HepG2 (cell line): ENCODE measurements at regions not wholly inside any gene's neighbourhood (a gene's known extent, or its start where the extent isn't known, plus 50 kb on each side); places are given as distances from the start of the nearest gene placed in this dataset.

Experiments used
- ATAC-seq: fragments of 200-7000 bp; cut with Tn5 transposase; 3 replicates; pipeline ENCODE4 v1.9.1; 2020; ENCODE audit warnings: mild to moderate bottlenecking, moderate library complexity
- BruUV-seq: library from RNA; stranded (reverse); fragments of 400-500 nt; replicated peaks from 2 replicates; lab custom pipeline; 2021; lab: Mats Ljungman, UMichigan
- CTCF ChIA-PET: fragments of 300-600 bp; formaldehyde crosslinking; extraction: SDS; loops from one replicate; lab custom pipeline; 2021; ENCODE audit warnings: low total read pairs, inconsistent platforms, low intra/inter-chr PET ratio; lab: Yijun Ruan, JAX
- POLR2A ChIA-PET: fragments of 350-600 bp; sonication (Branson Sonifier 250); formaldehyde crosslinking; loops from one replicate; lab custom pipeline; 2020; ENCODE audit warnings: antibody characterized with exemption, inconsistent platforms; lab: Yijun Ruan, JAX
- DNase-seq: peaks from one replicate; pipeline ENCODE4 v3.0.0-alpha.2; 2015; ENCODE audit warnings: low spot score
- FAIRE-seq: peaks from 3 replicates; lab custom pipeline; 2011; peaks lifted over from hg19 to GRCh38; lab: Jason Lieb, UNC
- H2AFZ ChIP-seq: one replicate; pipeline ENCODE4 v1.6.1; 2011; ENCODE audit warnings: low read length, inconsistent platforms
- H3K27ac ChIP-seq: fragments of 300-600 bp; 3 replicates; pipeline ENCODE4 v1.8.0; 2011; ENCODE audit warnings: mixed run types, mild to moderate bottlenecking, mixed read lengths, low read length, inconsistent platforms; ENCODE audit not compliant: insufficient read depth; ENCODE audit errors: extremely low read length
- H3K27me3 ChIP-seq, 2 experiments: fragments of 200-600 bp in 1 of 2; 2 replicates in 1 of 2; 3 replicates in 1 of 2; pipeline versions ENCODE4 v1.6.0 to v1.8.0; 2011; ENCODE audit warnings: low read length in 2 of 2, mild to moderate bottlenecking in 2 of 2, moderate library complexity in 2 of 2, inconsistent platforms in 1 of 2; ENCODE audit not compliant: insufficient read depth in 2 of 2, control insufficient read depth in 1 of 2
- H3K36me3 ChIP-seq, 2 experiments: fragments of 200-600 bp in 1 of 2; replicated peaks in 1 of 2; 2 replicates in 1 of 2; 3 replicates in 1 of 2; pipeline versions ENCODE4 v1.5.1 to v1.8.0; 2011; ENCODE audit warnings: low read length in 2 of 2, inconsistent platforms in 1 of 2; ENCODE audit not compliant: insufficient read depth in 2 of 2, control insufficient read depth in 1 of 2
- H3K4me1 ChIP-seq: 2 replicates; pipeline ENCODE4 v1.5.1; 2012; ENCODE audit warnings: low read length, inconsistent platforms; ENCODE audit not compliant: insufficient read depth
- H3K4me2 ChIP-seq: 2 replicates; pipeline ENCODE4 v1.6.0; 2011; ENCODE audit warnings: low read depth, low read length, inconsistent platforms
- H3K4me3 ChIP-seq, 3 experiments: fragments of 200-600 bp in 1 of 3; sonication (generic), shearing (Covaris generic) in 1 of 3; replicated peaks in 1 of 3; 2 replicates each; pipeline ENCODE4 v1.5.1; 2011 to 2016; ENCODE audit warnings: low read length in 3 of 3, inconsistent platforms in 2 of 3, low read depth in 2 of 3, mild to moderate bottlenecking in 2 of 3, control low read depth in 1 of 3, mixed read lengths in 1 of 3; ENCODE audit not compliant: insufficient read depth in 1 of 3
- H3K79me2 ChIP-seq: one replicate; pipeline ENCODE4 v1.6.1; 2011; ENCODE audit warnings: low read length, inconsistent platforms; ENCODE audit not compliant: insufficient read depth
- H3K9ac ChIP-seq: 2 replicates; pipeline ENCODE4 v1.6.0; 2011; ENCODE audit warnings: mild to moderate bottlenecking, low read depth, low read length, inconsistent platforms; ENCODE audit not compliant: insufficient read depth
- H3K9me3 ChIP-seq: 2 replicates; pipeline ENCODE4 v1.5.1; 2012; ENCODE audit warnings: mild to moderate bottlenecking, low read length
- H4K20me1 ChIP-seq: 2 replicates; pipeline ENCODE4 v1.6.0; 2011; ENCODE audit warnings: inconsistent platforms, mild to moderate bottlenecking, low read length, moderate library complexity; ENCODE audit not compliant: insufficient read depth
- MBD4 ChIP-seq: IDR thresholded peaks from 2 replicates; pipeline ENCODE4 v1.6.1; 2012; ENCODE audit warnings: low read length, inconsistent platforms, borderline replicate concordance
- RERE ChIP-seq: IDR thresholded peaks from 2 replicates; pipeline ENCODE4 v1.6.1; 2016; ENCODE audit warnings: low read depth, missing genetic modification reagents, missing compliant biosample characterization
- ZNF224 ChIP-seq: sonication (generic); formaldehyde crosslinking; IDR thresholded peaks from 2 replicates; pipeline ENCODE4 v1.5.0; 2020; ENCODE audit warnings: mild to moderate bottlenecking, missing genetic modification reagents
- ZNF510 ChIP-seq: sonication (generic); formaldehyde crosslinking; IDR thresholded peaks from 2 replicates; pipeline ENCODE4 v1.4.0; 2020; ENCODE audit warnings: low read depth, mild to moderate bottlenecking, missing genetic modification reagents
- WGBS: methylation state at CpG from one replicate; pipeline ENCODE4 v1.1.6; 2017; ENCODE audit warnings: low lambda C conversion rate; 5-methylcytosine and 5-hydroxymethylcytosine counted together
- in situ Hi-C: cut with HindIII; loops from 2 replicates; pipeline ENCODE4 v1.10.0; 2017; ENCODE audit warnings: low pct_unique_long_range_greater_than_20kb; ENCODE audit not compliant: extremely low pct_ligation_motif_present
- intact Hi-C: fragments of 100-400 bp; cut with micrococcal nuclease; formaldehyde crosslinking; loops from one replicate; pipeline ENCODE4 v1.10.0; 2022; ENCODE audit not compliant: unreplicated experiment
- TF ChIP-seq, protein P1 (sequence below): IDR thresholded peaks from 2 replicates; pipeline ENCODE4 v1.6.1; 2016; ENCODE audit warnings: missing biosample characterization, missing genetic modification reagents, low read depth

DNA sequence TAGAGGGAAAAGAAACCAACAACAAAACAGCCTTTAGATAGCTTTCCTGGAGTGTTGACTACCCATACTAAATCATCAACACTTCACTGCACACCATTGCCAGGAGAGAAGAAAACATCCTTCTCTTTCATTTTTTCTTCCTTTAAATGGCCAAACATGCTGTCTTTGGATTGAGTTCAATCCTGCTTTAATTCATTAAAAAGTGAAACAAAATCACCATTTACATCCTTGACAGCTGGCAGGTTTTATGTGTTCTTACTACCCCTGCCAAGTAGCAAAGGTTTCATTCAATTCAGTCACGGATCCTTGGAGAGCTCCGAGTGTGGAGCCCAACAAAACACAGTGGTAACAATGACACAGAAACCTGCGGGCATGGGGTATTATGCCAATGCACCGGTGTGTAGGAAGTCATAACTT, 568.3 kb downstream of the ANKRD50 start:
- Histone ChIP-seq H3K4me1 (peaks cover 10% of the 10 kb centered on the region), H3K79me2 (no peaks in the 10 kb centered on the region), H3K27ac (no peak overlapping the region), H3K9me3 (no peaks in the 10 kb centered on the region), H4K20me1 (no peaks in the 10 kb centered on the region), H3K27me3 (no peaks in the 10 kb centered on the region; a peak in 1 of 5 replicates), H3K4me2 (no peak overlapping the region), H3K36me3 (no peaks in the 10 kb centered on the region), H2AFZ (peak overlapping the region; percentile 32), H3K4me3 (no peak overlapping the region), H3K9ac (no peak overlapping the region)
- ATAC-seq: no peak
- WGBS: 16% methylated on average over 4 of the region's 4 CpGs
- FAIRE-seq: no peak
- intact Hi-C loops: no loop called here
- CTCF ChIA-PET: no interaction called here
- BruUV-seq: no TSS peak
- TF ChIP-seq, protein P1, sequence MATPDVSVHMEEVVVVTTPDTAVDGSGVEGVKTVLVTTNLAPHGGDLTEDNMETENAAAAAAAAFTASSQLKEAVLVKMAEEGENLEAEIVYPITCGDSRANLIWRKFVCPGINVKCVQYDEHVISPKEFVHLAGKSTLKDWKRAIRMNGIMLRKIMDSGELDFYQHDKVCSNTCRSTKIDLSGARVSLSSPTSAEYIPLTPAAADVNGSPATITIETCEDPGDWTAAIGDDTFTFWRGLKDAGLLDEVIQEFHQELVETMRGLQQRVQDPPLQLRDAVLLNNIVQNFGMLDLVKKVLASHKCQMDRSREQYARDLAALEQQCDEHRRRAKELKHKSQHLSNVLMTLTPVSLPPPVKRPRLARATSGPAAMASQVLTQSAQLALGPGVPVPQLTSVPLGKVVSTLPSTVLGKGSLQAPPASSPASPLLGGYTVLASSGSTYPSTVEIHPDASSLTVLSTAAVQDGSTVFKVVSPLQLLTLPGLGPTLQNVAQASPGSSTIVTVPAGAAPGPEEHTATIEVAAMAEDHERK: no peak
- TF ChIP-seq MBD4: no peak
- no peak for TF ChIP-seq ZNF510 (CRISPR knock-in tag)
- TF ChIP-seq ZNF224 (CRISPR knock-in tag): no peak
- TF ChIP-seq RERE: no peak
- in situ Hi-C loops: no loop called here
- POLR2A ChIA-PET: no interaction called here
- no peak for DNase-seq
